ENCODE measurements at regions not wholly inside any gene's neighbourhood (a gene's known extent, or its start where the extent isn't known, plus 50 kb on each side); places are given as distances from the start of the nearest gene placed in this dataset.

DNA sequence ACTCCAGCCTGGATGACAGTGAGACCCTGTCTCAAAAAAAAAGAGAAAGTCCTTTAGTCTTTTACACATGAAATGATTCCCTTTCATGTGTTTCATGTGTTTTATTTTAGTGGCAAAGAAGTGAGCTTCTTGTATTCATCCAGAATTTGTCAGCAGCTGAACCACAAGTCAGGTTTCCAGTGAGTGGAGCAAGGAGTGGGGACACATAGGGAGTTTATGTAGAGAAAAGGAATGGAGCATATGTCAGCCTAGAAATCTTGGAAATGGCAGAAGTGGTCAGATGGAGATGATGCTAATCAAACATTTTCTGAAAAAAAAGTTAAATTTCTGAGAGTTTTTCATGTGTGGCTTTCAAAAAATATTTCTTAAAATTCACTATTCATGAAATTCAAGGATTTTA lies 383.0 kb upstream of the GATB start:
- Histone ChIP-seq H2BK5ac (ENCODE audit: insufficient read length, low read length) (no peak overlapping the region), H4K8ac (replicated peaks; ENCODE audit: insufficient read length, low read depth, low read length) (no peak overlapping the region), H4K5ac (ENCODE audit: insufficient read length, low read depth, low read length) (no peak overlapping the region), H3K4me1 (ENCODE audit: insufficient read depth, low read length) (no peaks in the 10 kb centered on the region), H2BK15ac (ENCODE audit: low read depth, low read length) (no peak overlapping the region), H3K27me3 (ENCODE audit: insufficient read depth, low read length) (no peaks in the 10 kb centered on the region), H2BK12ac (ENCODE audit: insufficient read length, low read depth, low read length) (no peak overlapping the region), H2BK120ac (ENCODE audit: low read depth, low read length, poor library complexity, severe bottlenecking) (no peak overlapping the region), H4K91ac (ENCODE audit: insufficient read length, low read depth, low read length) (no peak overlapping the region), H3K23me2 (ENCODE audit: insufficient read length, low read depth, low read length, poor library complexity, severe bottlenecking) (no peaks in the 10 kb centered on the region), H3T11ph (ENCODE audit: low read length) (no peak overlapping the region), H3K4me2 (ENCODE audit: insufficient read depth, insufficient read length, low read length) (no peak overlapping the region), H2AK5ac (ENCODE audit: insufficient read length, low read length) (no peak overlapping the region), H3K79me2 (ENCODE audit: insufficient read depth, low read length) (no peaks in the 10 kb centered on the region), H3K56ac (ENCODE audit: insufficient read length, low read depth, low read length) (no peak overlapping the region), H3K27ac (ENCODE audit: insufficient read length, low read depth, low read length) (no peak overlapping the region), H3K4ac (ENCODE audit: low read depth, low read length) (no peak overlapping the region), H3K79me1 (ENCODE audit: insufficient read depth, low read depth, low read length, poor library complexity, severe bottlenecking) (no peaks in the 10 kb centered on the region), H2AFZ (ENCODE audit: low read length) (no peak overlapping the region), H4K20me1 (ENCODE audit: control insufficient read depth, insufficient read depth, insufficient read length) (no peaks in the 10 kb centered on the region), H3K18ac (ENCODE audit: insufficient read length, low read depth, low read length) (no peak overlapping the region), H3K14ac (ENCODE audit: insufficient read depth, low read length) (no peak overlapping the region), H2BK20ac (ENCODE audit: low read depth, low read length, poor library complexity, severe bottlenecking) (no peak overlapping the region), H3K9ac (ENCODE audit: extremely low read depth, insufficient read length, low read length) (no peak overlapping the region), H3K23ac (ENCODE audit: insufficient read length, low read depth, low read length) (no peak overlapping the region), H3K9me3 (ENCODE audit: control insufficient read depth, low read depth, low read length) (no peaks in the 10 kb centered on the region)
- Mint-ChIP-seq H3K4me1 (no peaks in the 10 kb centered on the region), H3K36me3 (ENCODE audit: insufficient read depth in 1 of 3, low read depth in 3 of 3) (peaks cover 16 to 43% (median 22%) of the 10 kb centered on the region in 3 experiments), H3K27me3 (ENCODE audit: low read depth) (peaks cover 6% of the 10 kb centered on the region; the same call in 1 of the 2 replicates), H3K9me3 (peaks cover 45 to 48% of the 10 kb centered on the region in 2 experiments), H3K27ac (no peak overlapping the region), H3K4me3 (no peak overlapping the region)
- TF ChIP-seq, protein P1, sequence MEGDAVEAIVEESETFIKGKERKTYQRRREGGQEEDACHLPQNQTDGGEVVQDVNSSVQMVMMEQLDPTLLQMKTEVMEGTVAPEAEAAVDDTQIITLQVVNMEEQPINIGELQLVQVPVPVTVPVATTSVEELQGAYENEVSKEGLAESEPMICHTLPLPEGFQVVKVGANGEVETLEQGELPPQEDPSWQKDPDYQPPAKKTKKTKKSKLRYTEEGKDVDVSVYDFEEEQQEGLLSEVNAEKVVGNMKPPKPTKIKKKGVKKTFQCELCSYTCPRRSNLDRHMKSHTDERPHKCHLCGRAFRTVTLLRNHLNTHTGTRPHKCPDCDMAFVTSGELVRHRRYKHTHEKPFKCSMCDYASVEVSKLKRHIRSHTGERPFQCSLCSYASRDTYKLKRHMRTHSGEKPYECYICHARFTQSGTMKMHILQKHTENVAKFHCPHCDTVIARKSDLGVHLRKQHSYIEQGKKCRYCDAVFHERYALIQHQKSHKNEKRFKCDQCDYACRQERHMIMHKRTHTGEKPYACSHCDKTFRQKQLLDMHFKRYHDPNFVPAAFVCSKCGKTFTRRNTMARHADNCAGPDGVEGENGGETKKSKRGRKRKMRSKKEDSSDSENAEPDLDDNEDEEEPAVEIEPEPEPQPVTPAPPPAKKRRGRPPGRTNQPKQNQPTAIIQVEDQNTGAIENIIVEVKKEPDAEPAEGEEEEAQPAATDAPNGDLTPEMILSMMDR (conservative IDR thresholded peaks at IDR 0.05) = no peak
- DNase-seq = no peak
